ENCODE measurements at regions not wholly inside any gene's neighbourhood (a gene's known extent, or its start where the extent isn't known, plus 50 kb on each side); places are given as distances from the start of the nearest gene placed in this dataset.
A peak's percentile ranks its signal among the peaks of the same experiment; 100 is the strongest.

DNA sequence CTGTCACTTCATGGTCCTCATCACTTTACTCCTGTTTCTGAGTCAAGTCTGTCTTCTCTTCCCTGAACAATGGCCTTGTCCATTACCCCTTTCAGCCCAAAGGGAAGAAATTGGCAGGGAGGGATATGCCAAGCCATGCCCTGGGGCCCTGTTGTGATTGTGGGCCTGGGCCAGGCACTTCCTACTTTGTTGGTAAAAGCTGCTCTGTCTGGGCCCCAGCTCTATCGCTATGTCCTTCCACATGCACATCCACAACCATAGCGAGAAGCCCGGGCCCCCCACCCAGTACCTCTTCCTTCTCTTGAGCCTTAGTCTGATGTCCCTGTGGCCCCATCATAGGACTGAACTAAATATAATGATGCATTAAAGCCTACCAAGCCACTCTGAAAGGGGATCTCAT is 126.7 kb upstream of the RCN1 start:
- DNase-seq, result no peak
- no peaks in the 10 kb centered on the region for H3K27me3 ChIP-seq (ENCODE audit: insufficient read depth, low read length, poor library complexity, severe bottlenecking)
- Mint-ChIP-seq H3K27me3 (peaks cover 9 to 17% of the 10 kb centered on the region in 2 donors), H3K4me3 (no peak overlapping the region), H3K9me3 (no peaks in the 10 kb centered on the region), H3K27ac (no peak overlapping the region), H3K4me1 (no peaks in the 10 kb centered on the region), H3K36me3 (no peaks in the 10 kb centered on the region)
- no peaks in the 10 kb centered on the region for H3K9me3 ChIP-seq (ENCODE audit: low read length)
- CTCF ChIA-PET, result no interaction called here
- H3K36me3 ChIP-seq (ENCODE audit: insufficient read depth, low read length), result no peaks in the 10 kb centered on the region
- no peak overlapping the region for H3K27ac ChIP-seq (ENCODE audit: low read depth, low read length)
- H3K4me3 ChIP-seq (ENCODE audit: low read length), result no peak overlapping the region
- POLR2A ChIA-PET, result no interaction called here
- no peaks in the 10 kb centered on the region for H3K4me1 ChIP-seq (ENCODE audit: insufficient read depth, low read length)

DNA sequence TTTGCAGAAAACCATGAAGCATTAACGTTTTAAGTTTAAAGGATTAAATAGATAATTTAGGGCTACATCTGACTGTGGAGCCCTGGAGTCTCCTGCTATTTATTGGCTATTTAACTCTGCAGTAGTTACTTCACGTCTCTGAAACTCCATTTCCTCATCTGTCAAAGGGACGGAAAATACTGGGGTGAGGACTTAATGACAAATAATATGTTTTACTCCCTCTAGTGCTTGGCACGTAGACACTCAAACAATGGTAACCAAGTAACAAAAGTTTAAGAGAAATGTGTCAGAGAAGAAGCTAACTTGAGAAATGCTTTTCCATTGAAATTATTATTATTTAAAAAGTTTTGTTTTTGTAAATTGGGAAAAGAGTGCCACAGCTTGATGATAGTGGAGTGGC is 130.7 kb upstream of the RCN1 start:
- H3K27me3 Mint-ChIP-seq, result peaks cover 0 to 3% of the 10 kb centered on the region in 2 donors
- Histone ChIP-seq H3K4me1 (ENCODE audit: insufficient read depth, low read length) (no peaks in the 10 kb centered on the region), H3K36me3 (ENCODE audit: insufficient read depth, low read length) (no peaks in the 10 kb centered on the region), H3K27me3 (ENCODE audit: insufficient read depth, low read length, poor library complexity, severe bottlenecking) (no peaks in the 10 kb centered on the region), H3K9me3 (ENCODE audit: low read length) (no peaks in the 10 kb centered on the region), H3K4me3 (ENCODE audit: low read length) (no peak overlapping the region), H3K27ac (ENCODE audit: low read depth, low read length) (no peak overlapping the region)
- no peaks in the 10 kb centered on the region for H3K9me3 Mint-ChIP-seq
- H3K36me3 Mint-ChIP-seq, result no peaks in the 10 kb centered on the region
- no peak for DNase-seq
- ChIA-PET POLR2A (no interaction called here), CTCF (no interaction called here)
- peaks cover 0 to 7% (median 0%) of the 10 kb centered on the region in 3 donors for H3K4me1 Mint-ChIP-seq
- no peak overlapping the region for H3K4me3 Mint-ChIP-seq
- peak overlapping the region in 1 of 8 donors; percentile 30 for H3K27ac Mint-ChIP-seq

DNA sequence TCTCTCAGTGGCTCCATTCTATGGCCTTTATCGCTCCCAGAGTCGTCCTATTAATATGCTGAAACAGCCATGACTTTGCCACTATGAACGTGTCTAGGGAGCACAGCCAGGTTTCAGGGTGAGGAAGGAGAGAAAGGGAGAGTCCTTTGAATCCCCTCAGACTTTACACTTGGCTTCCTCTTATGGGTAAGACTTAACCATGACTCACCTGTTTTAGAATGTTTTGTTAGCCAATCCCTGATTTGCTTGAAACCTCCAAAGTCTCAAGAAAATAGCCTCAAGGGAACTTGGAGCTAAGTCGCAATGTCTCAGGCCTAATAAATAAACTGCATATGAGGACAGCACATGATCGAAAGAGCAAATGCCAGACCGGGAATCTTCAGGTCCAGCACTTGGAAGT is 131.2 kb upstream of the RCN1 start:
- Mint-ChIP-seq H3K36me3 (no peaks in the 10 kb centered on the region), H3K4me3 (no peak overlapping the region), H3K27me3 (peaks cover 0 to 3% of the 10 kb centered on the region in 2 donors), H3K9me3 (no peaks in the 10 kb centered on the region), H3K4me1 (peaks cover 0 to 7% (median 0%) of the 10 kb centered on the region in 3 donors), H3K27ac (peak overlapping the region in 1 of 8 donors; percentile 30)
- Histone ChIP-seq H3K4me3 (ENCODE audit: low read length) (no peak overlapping the region), H3K27me3 (ENCODE audit: insufficient read depth, low read length, poor library complexity, severe bottlenecking) (no peaks in the 10 kb centered on the region), H3K4me1 (ENCODE audit: insufficient read depth, low read length) (no peaks in the 10 kb centered on the region), H3K9me3 (ENCODE audit: low read length) (no peaks in the 10 kb centered on the region), H3K36me3 (ENCODE audit: insufficient read depth, low read length) (no peaks in the 10 kb centered on the region), H3K27ac (ENCODE audit: low read depth, low read length) (no peak overlapping the region)
- no peak for DNase-seq
- CTCF ChIA-PET, result no interaction called here
- POLR2A ChIA-PET, result no interaction called here

DNA sequence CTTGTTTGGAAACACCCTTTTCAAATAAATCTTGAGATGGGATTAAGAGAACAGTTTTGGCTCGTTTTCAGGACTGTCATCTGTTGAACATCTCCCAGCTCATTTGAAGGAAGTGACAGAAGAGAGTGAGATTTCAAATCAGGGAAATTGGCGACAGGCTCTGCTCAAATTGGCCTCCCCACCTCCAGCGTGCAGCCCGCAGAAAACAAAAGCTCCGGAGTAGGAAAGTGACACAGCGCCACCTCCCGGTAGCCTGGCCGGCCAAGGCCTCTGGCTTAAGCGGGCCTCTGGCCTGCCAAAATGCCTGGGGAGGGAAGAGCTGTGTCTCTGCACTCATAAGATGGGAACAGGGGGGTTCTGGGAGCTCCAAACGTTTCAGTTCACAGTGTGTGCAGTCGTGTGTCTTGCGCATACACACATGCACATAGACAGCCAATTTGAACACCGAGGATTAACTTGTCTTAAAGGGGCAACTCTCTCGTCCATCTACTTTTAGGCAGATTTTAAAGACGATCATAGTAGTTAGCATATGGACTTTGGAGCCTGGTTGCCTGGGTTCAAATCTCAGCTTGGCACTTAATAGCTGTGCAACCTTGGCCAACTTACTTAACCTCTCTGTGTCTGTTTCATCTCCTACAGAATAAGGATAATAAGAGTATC is 132.7 kb upstream of the RCN1 start:
- Mint-ChIP-seq H3K36me3 (no peaks in the 10 kb centered on the region), H3K27me3 (no peaks in the 10 kb centered on the region), H3K4me3 (no peak overlapping the region), H3K27ac (peak overlapping the region in 1 of 8 donors; percentile 4), H3K4me1 (peaks cover 0 to 7% (median 0%) of the 10 kb centered on the region in 3 donors), H3K9me3 (no peaks in the 10 kb centered on the region)
- ChIA-PET CTCF (interaction anchor here (0.8 to 1.8 kb wide), 8 partner anchors 9 to 725 kb away, joined by 3 to 5 read pairs (median 3); no protein-coding TSS in a partner anchor), POLR2A (no interaction called here)
- H3K36me3 ChIP-seq (ENCODE audit: insufficient read depth, low read length), result no peaks in the 10 kb centered on the region
- H3K4me1 ChIP-seq (ENCODE audit: insufficient read depth, low read length), result no peaks in the 10 kb centered on the region
- H3K4me3 ChIP-seq (ENCODE audit: low read length), result no peak overlapping the region
- DNase-seq, result peak; percentile 17 to 60 (median 32)
- no peaks in the 10 kb centered on the region for H3K9me3 ChIP-seq (ENCODE audit: low read length)
- no peak overlapping the region for H3K27ac ChIP-seq (ENCODE audit: low read depth, low read length)
- no peaks in the 10 kb centered on the region for H3K27me3 ChIP-seq (ENCODE audit: insufficient read depth, low read length, poor library complexity, severe bottlenecking)

DNA sequence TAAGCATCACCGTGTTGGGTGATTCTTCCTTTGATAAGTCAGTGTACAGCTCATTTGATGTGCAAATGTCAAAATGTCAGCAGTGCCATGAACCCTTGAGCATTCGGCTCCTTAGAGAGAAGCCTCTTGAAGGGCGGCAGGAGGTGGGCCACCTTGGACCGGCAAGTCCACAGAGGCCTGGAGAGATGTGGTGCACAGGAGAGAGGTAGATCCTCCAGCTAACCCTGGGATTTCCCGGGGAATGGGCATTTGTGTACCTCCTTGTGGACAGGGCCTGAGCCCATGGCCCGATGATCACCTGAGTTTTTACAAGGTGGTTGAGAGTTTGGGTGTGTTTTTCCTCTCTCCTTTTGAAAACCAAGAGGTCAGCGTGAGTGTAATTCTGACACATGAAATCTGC is 133.2 kb upstream of the RCN1 start:
- CTCF ChIA-PET, result interaction anchor here (0.8 to 1.8 kb wide), 7 partner anchors 9 to 469 kb away, joined by 3 to 5 read pairs (median 3); no protein-coding TSS in a partner anchor

DNA sequence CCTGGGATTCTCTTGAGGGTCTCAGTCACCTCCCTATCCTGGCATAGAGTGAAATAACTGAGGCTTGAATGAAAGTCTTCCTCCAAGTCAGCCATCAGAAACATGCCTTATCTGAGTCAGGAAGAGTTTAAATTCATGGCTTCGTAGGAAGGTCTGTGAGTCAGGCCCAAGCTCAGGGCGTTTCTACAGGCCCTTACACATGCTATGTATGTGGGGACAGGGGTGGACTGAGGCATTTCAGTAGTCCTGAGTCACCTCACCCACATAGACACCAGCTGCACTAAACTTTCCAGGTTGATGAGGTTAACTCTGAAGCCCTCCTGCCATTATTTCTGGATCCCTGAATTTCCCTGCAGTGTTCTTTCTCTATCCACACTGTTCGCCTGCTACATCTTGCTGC is 134.6 kb upstream of the RCN1 start:
- no peaks in the 10 kb centered on the region for H3K9me3 Mint-ChIP-seq
- peaks cover 0 to 7% (median 0%) of the 10 kb centered on the region in 3 donors for H3K4me1 Mint-ChIP-seq
- H3K27me3 Mint-ChIP-seq, result peaks cover 0 to 4% of the 10 kb centered on the region in 2 donors
- Histone ChIP-seq H3K27ac (ENCODE audit: low read depth, low read length) (no peak overlapping the region), H3K9me3 (ENCODE audit: low read length) (no peaks in the 10 kb centered on the region), H3K4me3 (ENCODE audit: low read length) (no peak overlapping the region), H3K27me3 (ENCODE audit: insufficient read depth, low read length, poor library complexity, severe bottlenecking) (no peaks in the 10 kb centered on the region), H3K4me1 (ENCODE audit: insufficient read depth, low read length) (no peaks in the 10 kb centered on the region), H3K36me3 (ENCODE audit: insufficient read depth, low read length) (no peaks in the 10 kb centered on the region)
- ChIA-PET CTCF (no interaction called here), POLR2A (no interaction called here)
- no peak for DNase-seq
- H3K4me3 Mint-ChIP-seq, result no peak overlapping the region
- no peak overlapping the region for H3K27ac Mint-ChIP-seq
- H3K36me3 Mint-ChIP-seq, result no peaks in the 10 kb centered on the region

More for the DNA sequence above, 133.2 kb upstream of the RCN1 start:
- DNase-seq, result no peak
- H3K4me1 ChIP-seq (ENCODE audit: insufficient read depth, low read length), result no peaks in the 10 kb centered on the region
- no peaks in the 10 kb centered on the region for H3K9me3 ChIP-seq (ENCODE audit: low read length)
- no peaks in the 10 kb centered on the region for H3K36me3 Mint-ChIP-seq
- no peaks in the 10 kb centered on the region for H3K36me3 ChIP-seq (ENCODE audit: insufficient read depth, low read length)
- H3K27ac Mint-ChIP-seq, result no peak overlapping the region
- H3K9me3 Mint-ChIP-seq, result no peaks in the 10 kb centered on the region
- H3K4me3 ChIP-seq (ENCODE audit: low read length), result no peak overlapping the region
- H3K4me3 Mint-ChIP-seq, result no peak overlapping the region
- H3K27me3 ChIP-seq (ENCODE audit: insufficient read depth, low read length, poor library complexity, severe bottlenecking), result no peaks in the 10 kb centered on the region
- POLR2A ChIA-PET, result no interaction called here
- H3K27ac ChIP-seq (ENCODE audit: low read depth, low read length), result no peak overlapping the region
- H3K27me3 Mint-ChIP-seq, result peaks cover 0 to 3% of the 10 kb centered on the region in 2 donors
- H3K4me1 Mint-ChIP-seq, result peaks cover 0 to 7% (median 0%) of the 10 kb centered on the region in 3 donors

DNA sequence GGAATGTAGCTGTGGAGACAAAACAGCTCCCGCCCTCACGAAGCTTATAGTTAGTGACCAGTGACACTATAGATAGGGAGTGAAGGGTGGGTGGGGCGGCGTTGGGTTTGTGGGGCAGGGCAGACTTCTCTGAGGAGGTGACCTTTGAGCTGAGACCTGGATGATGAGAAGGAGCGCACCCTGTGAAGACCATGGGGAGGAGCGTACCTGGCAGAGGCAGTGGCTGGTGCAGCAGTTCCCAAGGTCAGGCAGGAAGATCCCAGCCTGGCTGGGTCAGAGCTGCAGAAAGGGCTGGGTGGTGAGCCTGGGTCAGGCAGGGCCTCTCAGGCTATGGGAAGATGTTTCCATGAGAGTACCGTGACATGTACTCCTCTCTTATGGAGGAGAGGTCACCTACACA is 135.0 kb upstream of the RCN1 start:
- Histone ChIP-seq H3K27ac (ENCODE audit: low read depth, low read length) (no peak overlapping the region), H3K4me3 (ENCODE audit: low read length) (no peak overlapping the region), H3K27me3 (ENCODE audit: insufficient read depth, low read length, poor library complexity, severe bottlenecking) (no peaks in the 10 kb centered on the region), H3K4me1 (ENCODE audit: insufficient read depth, low read length) (no peaks in the 10 kb centered on the region), H3K36me3 (ENCODE audit: insufficient read depth, low read length) (no peaks in the 10 kb centered on the region), H3K9me3 (ENCODE audit: low read length) (no peaks in the 10 kb centered on the region)
- ChIA-PET POLR2A (no interaction called here), CTCF (no interaction called here)
- Mint-ChIP-seq H3K4me1 (peaks cover 0 to 7% (median 0%) of the 10 kb centered on the region in 3 donors), H3K9me3 (no peaks in the 10 kb centered on the region), H3K4me3 (no peak overlapping the region), H3K27ac (no peak overlapping the region), H3K27me3 (peaks cover 0 to 5% of the 10 kb centered on the region in 2 donors), H3K36me3 (no peaks in the 10 kb centered on the region)
- DNase-seq, result no peak

DNA sequence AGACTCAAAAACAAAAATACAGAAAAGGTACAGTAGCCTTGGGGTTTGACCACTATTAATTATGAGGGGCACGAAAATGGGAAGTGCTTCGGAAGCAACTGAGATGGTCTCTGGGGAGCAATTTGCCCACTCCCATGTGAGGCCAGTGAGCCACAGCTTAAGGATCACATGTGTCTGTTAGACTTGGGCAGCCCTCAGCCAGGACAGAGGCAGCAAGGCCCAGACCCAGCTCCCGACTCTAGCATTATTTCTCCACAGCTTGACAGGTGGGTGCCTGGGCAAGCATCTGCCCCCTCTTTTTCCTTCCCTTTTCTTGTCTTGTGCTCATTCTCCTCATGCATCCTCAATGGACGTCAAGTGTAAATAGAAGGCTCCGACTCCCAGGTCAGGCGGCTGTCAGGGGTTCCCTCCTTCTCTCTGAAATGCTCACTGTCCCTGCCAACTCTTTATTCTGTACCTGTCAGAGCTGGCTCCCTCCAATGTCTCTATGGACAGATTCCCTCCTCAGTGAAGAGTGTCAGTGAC is 137.0 kb upstream of the RCN1 start:
- no peak overlapping the region for H3K27ac ChIP-seq (ENCODE audit: low read depth, low read length)
- POLR2A ChIA-PET, result no interaction called here
- no peaks in the 10 kb centered on the region for H3K36me3 ChIP-seq (ENCODE audit: insufficient read depth, low read length)
- no peak overlapping the region for H3K27ac Mint-ChIP-seq
- no peaks in the 10 kb centered on the region for H3K27me3 ChIP-seq (ENCODE audit: insufficient read depth, low read length, poor library complexity, severe bottlenecking)
- no peaks in the 10 kb centered on the region for H3K9me3 ChIP-seq (ENCODE audit: low read length)
- H3K4me3 Mint-ChIP-seq, result no peak overlapping the region
- no peak overlapping the region for H3K4me3 ChIP-seq (ENCODE audit: low read length)
- DNase-seq, result no peak
- peaks cover 0 to 5% of the 10 kb centered on the region in 2 donors for H3K27me3 Mint-ChIP-seq
- peaks cover 2 to 12% (median 8%) of the 10 kb centered on the region in 3 donors for H3K4me1 Mint-ChIP-seq
- no peaks in the 10 kb centered on the region for H3K36me3 Mint-ChIP-seq
- CTCF ChIA-PET, result no interaction called here
- no peaks in the 10 kb centered on the region for H3K9me3 Mint-ChIP-seq
- no peaks in the 10 kb centered on the region for H3K4me1 ChIP-seq (ENCODE audit: insufficient read depth, low read length)
